Keratinocyte (primary cell): ENCODE measurements at regions not wholly inside any gene's neighbourhood (a gene's known extent, or its start where the extent isn't known, plus 50 kb on each side); places are given as distances from the start of the nearest gene placed in this dataset.
"Not testable (repeated sequence)": the region's sequence is repeated elsewhere in the genome, so short reads cannot be mapped to it uniquely, and the experiment has no call there.

ENCODE experiments used
- DNase-seq: peaks from one replicate; pipeline ENCODE4 v3.0.0-alpha.2; 2011; ENCODE audit warnings: low read depth, missing footprints, low spot score
- FAIRE-seq: peaks from 2 replicates; lab custom pipeline; 2011; peaks lifted over from hg19 to GRCh38; lab: Jason Lieb, UNC
- H2AFZ ChIP-seq: 2 replicates; pipeline ENCODE4 v1.6.0; 2012; ENCODE audit warnings: low read length, control low read depth, inconsistent platforms; ENCODE audit not compliant: control insufficient read depth
- H3K27ac ChIP-seq: 2 replicates; pipeline ENCODE4 v1.5.1; 2011; ENCODE audit warnings: low read length; ENCODE audit not compliant: control insufficient read depth, insufficient read depth
- H3K27me3 ChIP-seq: 3 replicates; pipeline ENCODE4 v1.6.0; 2011; ENCODE audit warnings: low read length; ENCODE audit not compliant: control insufficient read depth, insufficient read depth; ENCODE audit errors: extremely low read depth
- H3K36me3 ChIP-seq, 2 experiments: 2 replicates in 1 of 2; 3 replicates in 1 of 2; pipeline ENCODE4 v1.5.1; 2011; ENCODE audit warnings: low read length in 2 of 2, mild to moderate bottlenecking in 1 of 2; ENCODE audit not compliant: control insufficient read depth in 2 of 2, insufficient read depth in 2 of 2; ENCODE audit errors: extremely low read depth in 1 of 2
- H3K4me1 ChIP-seq: 3 replicates; pipeline ENCODE4 v1.5.1; 2011; ENCODE audit warnings: low read length; ENCODE audit not compliant: control insufficient read depth, insufficient read depth; ENCODE audit errors: extremely low read depth
- H3K4me2 ChIP-seq: 3 replicates; pipeline ENCODE4 v1.6.0; 2011; ENCODE audit warnings: low read depth, low read length; ENCODE audit not compliant: control insufficient read depth, insufficient read depth; ENCODE audit errors: extremely low read depth
- H3K4me3 ChIP-seq, 3 experiments: fragments of 200-600 bp in 1 of 3; sonication (generic) in 1 of 3; 2 replicates in 2 of 3; 3 replicates in 1 of 3; pipeline ENCODE4 v1.5.1; 2011 to 2016; ENCODE audit warnings: low read length in 3 of 3, mild to moderate bottlenecking in 3 of 3, control low read depth in 2 of 3, inconsistent platforms in 1 of 3, low read depth in 1 of 3, mixed read lengths in 1 of 3, mixed run types in 1 of 3, moderate library complexity in 1 of 3; ENCODE audit not compliant: control insufficient read depth in 2 of 3, insufficient read depth in 2 of 3; ENCODE audit errors: extremely low read depth in 1 of 3
- H3K79me2 ChIP-seq: 2 replicates; pipeline ENCODE4 v1.6.0; 2012; ENCODE audit warnings: low read length; ENCODE audit not compliant: control insufficient read depth, insufficient read depth
- H3K9ac ChIP-seq: 3 replicates; pipeline ENCODE4 v1.6.0; 2011; ENCODE audit warnings: low read length; ENCODE audit not compliant: control insufficient read depth, insufficient read depth; ENCODE audit errors: extremely low read depth
- H3K9me1 ChIP-seq: 3 replicates; pipeline ENCODE4 v1.6.0; 2011; ENCODE audit warnings: low read length; ENCODE audit not compliant: control insufficient read depth, insufficient read depth; ENCODE audit errors: extremely low read depth
- H3K9me3 ChIP-seq: 2 replicates; pipeline ENCODE4 v1.5.1; 2012; ENCODE audit warnings: low read depth, low read length; ENCODE audit not compliant: control insufficient read depth
- H4K20me1 ChIP-seq: 3 replicates; pipeline ENCODE4 v1.6.0; 2011; ENCODE audit warnings: low read length; ENCODE audit not compliant: control insufficient read depth, insufficient read depth; ENCODE audit errors: extremely low read depth
- CTCF ChIP-seq, 3 experiments: IDR thresholded peaks in 1 of 3; conservative IDR thresholded peaks in 1 of 3; optimal IDR thresholded peaks in 1 of 3; 2 replicates in 2 of 3; 3 replicates in 1 of 3; pipeline versions ENCODE3 to v1.5.1; 2011; ENCODE audit warnings: low read length in 3 of 3, mild to moderate bottlenecking in 3 of 3, moderate library complexity in 2 of 3, control low read depth in 1 of 3, inconsistent platforms in 1 of 3; ENCODE audit not compliant: insufficient read depth in 2 of 3; ENCODE audit errors: extremely low read depth in 1 of 3
- EZH2 ChIP-seq: IDR thresholded peaks from one replicate; pipeline ENCODE4 v1.6.1; 2012; ENCODE audit warnings: inconsistent platforms, mild to moderate bottlenecking, low read length, moderate library complexity
- dilution Hi-C: fragments of 300-500 bp; cut with MboI; formaldehyde crosslinking; loops from one replicate; pipeline ENCODE4 v1.7.0; 2020; ENCODE audit warnings: low sequenced_read_pairs; ENCODE audit not compliant: extremely low pct_ligation_motif_present

- no peak for TF ChIP-seq CTCF (optimal IDR thresholded peaks at IDR 0.05 in 1 of 3, IDR thresholded peaks at IDR 0.05 in 1 of 3, conservative IDR thresholded peaks at IDR 0.05 in 1 of 3; ENCODE audit: extremely low read depth in 1 of 3, insufficient read depth in 2 of 3, low read length in 3 of 3)
- TF ChIP-seq EZH2 = no peak
- Histone ChIP-seq H3K9me1 (no peaks in the 10 kb centered on the region), H3K9me3 (no peaks in the 10 kb centered on the region), H3K9ac (no peak overlapping the region), H3K4me2 (no peak overlapping the region), H3K27me3 (no peaks in the 10 kb centered on the region), H2AFZ (no peak overlapping the region), H4K20me1 (no peaks in the 10 kb centered on the region), H3K4me1 (no peaks in the 10 kb centered on the region), H3K4me3 (no peak overlapping the region), H3K36me3 (peaks cover 16 to 25% of the 10 kb centered on the region in 2 experiments), H3K27ac (no peak overlapping the region), H3K79me2 (no peaks in the 10 kb centered on the region)
- DNase-seq = no peak
- FAIRE-seq = no peak
- dilution Hi-C loops = no loop called here
Measured at GRCh38 chr22:22318723-22319465, 74.3 kb downstream of the VPREB1 start.

GRCh38 chr22:22321743-22322611 is 77.4 kb downstream of the VPREB1 start:
- H3K9me1 ChIP-seq, DNase-seq, H3K4me2 ChIP-seq, H3K27ac ChIP-seq, H4K20me1 ChIP-seq, H3K9ac ChIP-seq, H2AFZ ChIP-seq, H3K27me3 ChIP-seq, H3K4me3 ChIP-seq, H3K4me1 ChIP-seq, H3K79me2 ChIP-seq, dilution Hi-C loops, H3K9me3 ChIP-seq: not testable (repeated sequence)
- peak; percentile 74 to 86 (median 79) for TF ChIP-seq CTCF (optimal IDR thresholded peaks at IDR 0.05 in 1 of 3, IDR thresholded peaks at IDR 0.05 in 1 of 3, conservative IDR thresholded peaks at IDR 0.05 in 1 of 3; ENCODE audit: extremely low read depth in 1 of 3, insufficient read depth in 2 of 3, low read length in 3 of 3)
- peak; percentile 81 for FAIRE-seq
- H3K36me3 ChIP-seq = peaks cover 12 to 22% of the 10 kb centered on the region in 2 experiments
